ENCODE measurements at regions not wholly inside any gene's neighbourhood (a gene's known extent, or its start where the extent isn't known, plus 50 kb on each side); places are given as distances from the start of the nearest gene placed in this dataset.

DNA sequence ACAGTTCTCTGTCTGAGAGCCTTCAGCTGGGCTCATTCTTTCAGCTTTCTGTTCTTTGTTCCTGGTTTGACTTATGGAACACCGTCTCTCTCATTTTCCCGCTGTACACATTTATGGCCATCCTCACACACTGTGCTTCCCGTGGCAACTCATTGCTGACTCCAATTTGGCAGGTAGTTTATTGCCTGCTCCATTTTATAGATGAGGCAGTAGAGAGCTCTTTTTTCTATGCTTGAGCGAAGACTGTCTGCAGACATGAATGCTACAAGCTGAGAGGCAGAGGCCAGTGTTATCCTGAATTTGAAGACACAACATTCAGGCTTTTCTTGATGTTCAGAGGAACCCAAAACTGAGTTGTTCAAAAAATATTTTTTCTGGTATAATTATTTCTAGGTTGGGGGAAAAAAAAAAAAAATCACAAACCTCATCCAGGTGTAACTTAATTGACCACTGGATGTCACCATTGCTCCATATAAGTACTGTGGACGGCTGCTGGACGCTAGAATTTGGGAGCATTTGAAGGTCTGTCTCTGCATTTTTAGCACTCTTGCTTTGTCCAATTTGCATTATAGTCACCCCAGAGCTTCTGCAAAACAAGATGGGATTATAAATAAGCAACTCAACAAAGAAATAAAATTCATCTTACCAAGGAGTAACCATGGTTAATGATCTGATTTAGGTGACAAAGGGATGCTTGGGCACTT, 83.5 kb downstream of the HRH4 start:
- ChIA-PET CTCF (interaction anchor here (0.7 to 1.4 kb wide), 4 partner anchors 12 to 1080 kb away, joined by 3 to 14 read pairs (median 6); no protein-coding TSS in a partner anchor), POLR2A (no interaction called here)
- DNase-seq (ENCODE audit: low read depth, low spot score) = no peak
- Histone ChIP-seq H3K27ac (ENCODE audit: low read length) (no peak overlapping the region), H3K4me3 (ENCODE audit: low read depth in 2 of 2, low read length in 2 of 2) (no peak overlapping the region), H3K27me3 (ENCODE audit: control insufficient read depth, insufficient read depth, low read length) (no peaks in the 10 kb centered on the region; the same call in none of the 2 replicates), H3K9me3 (ENCODE audit: control insufficient read depth, insufficient read depth, low read depth, low read length) (no peaks in the 10 kb centered on the region), H3K4me1 (ENCODE audit: control insufficient read depth, insufficient read depth, low read length) (no peaks in the 10 kb centered on the region), H3K36me3 (ENCODE audit: control insufficient read depth, insufficient read depth, low read length) (no peaks in the 10 kb centered on the region)
- no TSS peak for BruUV-seq (replicated peaks)
- peak; percentile 78 for ATAC-seq
- no peak for TF ChIP-seq SIN3A (IDR thresholded peaks at IDR 0.05; ENCODE audit: borderline replicate concordance, insufficient read depth, low read depth, low read length)
- TF ChIP-seq, protein P1, sequence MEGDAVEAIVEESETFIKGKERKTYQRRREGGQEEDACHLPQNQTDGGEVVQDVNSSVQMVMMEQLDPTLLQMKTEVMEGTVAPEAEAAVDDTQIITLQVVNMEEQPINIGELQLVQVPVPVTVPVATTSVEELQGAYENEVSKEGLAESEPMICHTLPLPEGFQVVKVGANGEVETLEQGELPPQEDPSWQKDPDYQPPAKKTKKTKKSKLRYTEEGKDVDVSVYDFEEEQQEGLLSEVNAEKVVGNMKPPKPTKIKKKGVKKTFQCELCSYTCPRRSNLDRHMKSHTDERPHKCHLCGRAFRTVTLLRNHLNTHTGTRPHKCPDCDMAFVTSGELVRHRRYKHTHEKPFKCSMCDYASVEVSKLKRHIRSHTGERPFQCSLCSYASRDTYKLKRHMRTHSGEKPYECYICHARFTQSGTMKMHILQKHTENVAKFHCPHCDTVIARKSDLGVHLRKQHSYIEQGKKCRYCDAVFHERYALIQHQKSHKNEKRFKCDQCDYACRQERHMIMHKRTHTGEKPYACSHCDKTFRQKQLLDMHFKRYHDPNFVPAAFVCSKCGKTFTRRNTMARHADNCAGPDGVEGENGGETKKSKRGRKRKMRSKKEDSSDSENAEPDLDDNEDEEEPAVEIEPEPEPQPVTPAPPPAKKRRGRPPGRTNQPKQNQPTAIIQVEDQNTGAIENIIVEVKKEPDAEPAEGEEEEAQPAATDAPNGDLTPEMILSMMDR (IDR thresholded peaks at IDR 0.05) = peak; percentile 71
- TF ChIP-seq POLR2AphosphoS5 (IDR thresholded peaks at IDR 0.05; ENCODE audit: low read depth, low read length) = no peak
- intact Hi-C loops (cut with micrococcal nuclease; ENCODE audit: unreplicated experiment) = loop anchor here (1.0 to 2.0 kb wide), 2 partner anchors 55 to 182 kb away; no protein-coding TSS in a partner anchor
- in situ Hi-C loops (cut with HindIII; ENCODE audit: low pct_unique_long_range_greater_than_20kb, low sequenced_read_pairs) = no loop called here

- Histone ChIP-seq H3K4me3 (ENCODE audit: low read depth in 2 of 2, low read length in 2 of 2) (no peak overlapping the region), H3K9me3 (ENCODE audit: control insufficient read depth, insufficient read depth, low read depth, low read length) (no peaks in the 10 kb centered on the region), H3K27me3 (ENCODE audit: control insufficient read depth, insufficient read depth, low read length) (no peaks in the 10 kb centered on the region; the same call in none of the 2 replicates), H3K36me3 (ENCODE audit: control insufficient read depth, insufficient read depth, low read length) (no peaks in the 10 kb centered on the region), H3K4me1 (ENCODE audit: control insufficient read depth, insufficient read depth, low read length) (no peaks in the 10 kb centered on the region), H3K27ac (ENCODE audit: low read length) (no peak overlapping the region)
- ATAC-seq (no peak), DNase-seq (ENCODE audit: low read depth, low spot score) (no peak)
- in situ Hi-C loops (cut with HindIII; ENCODE audit: low pct_unique_long_range_greater_than_20kb, low sequenced_read_pairs) (no loop called here), intact Hi-C loops (cut with micrococcal nuclease; ENCODE audit: unreplicated experiment) (loop anchor here (1.0 to 2.0 kb wide), 2 partner anchors 54 to 181 kb away; no protein-coding TSS in a partner anchor)
- no TSS peak for BruUV-seq (replicated peaks)
- ChIA-PET POLR2A (no interaction called here), CTCF (no interaction called here)
- TF ChIP-seq POLR2AphosphoS5 (IDR thresholded peaks at IDR 0.05; ENCODE audit: low read depth, low read length) = no peak
- TF ChIP-seq, protein P1 (IDR thresholded peaks at IDR 0.05) = no peak
- TF ChIP-seq SIN3A (IDR thresholded peaks at IDR 0.05; ENCODE audit: borderline replicate concordance, insufficient read depth, low read depth, low read length) = no peak
- TF ChIP-seq TCF7L2 (IDR thresholded peaks at IDR 0.05; ENCODE audit: low read depth, low read length) = no peak
- TF ChIP-seq REST (IDR thresholded peaks at IDR 0.05; ENCODE audit: insufficient read depth in 1 of 2, low read depth in 2 of 2, low read length in 1 of 2) = no peak
These were observed 84.5 kb downstream of the HRH4 start for GRCh38 chr18:24544949-24545348.
